Keratinocyte (primary cell): ENCODE measurements at regions not wholly inside any gene's neighbourhood (a gene's known extent, or its start where the extent isn't known, plus 50 kb on each side); places are given as distances from the start of the nearest gene placed in this dataset.

Experiments
- DNase-seq: peaks from one replicate; pipeline ENCODE4 v3.0.0-alpha.2; 2011; ENCODE audit warnings: low read depth, missing footprints, low spot score
- FAIRE-seq: peaks from 2 replicates; lab custom pipeline; 2011; peaks lifted over from hg19 to GRCh38; lab: Jason Lieb, UNC
- H2AFZ ChIP-seq: 2 replicates; pipeline ENCODE4 v1.6.0; 2012; ENCODE audit warnings: low read length, control low read depth, inconsistent platforms; ENCODE audit not compliant: control insufficient read depth
- H3K27ac ChIP-seq: 2 replicates; pipeline ENCODE4 v1.5.1; 2011; ENCODE audit warnings: low read length; ENCODE audit not compliant: control insufficient read depth, insufficient read depth
- H3K27me3 ChIP-seq: 3 replicates; pipeline ENCODE4 v1.6.0; 2011; ENCODE audit warnings: low read length; ENCODE audit not compliant: control insufficient read depth, insufficient read depth; ENCODE audit errors: extremely low read depth
- H3K36me3 ChIP-seq, 2 experiments: 2 replicates in 1 of 2; 3 replicates in 1 of 2; pipeline ENCODE4 v1.5.1; 2011; ENCODE audit warnings: low read length in 2 of 2, mild to moderate bottlenecking in 1 of 2; ENCODE audit not compliant: control insufficient read depth in 2 of 2, insufficient read depth in 2 of 2; ENCODE audit errors: extremely low read depth in 1 of 2
- H3K4me1 ChIP-seq: 3 replicates; pipeline ENCODE4 v1.5.1; 2011; ENCODE audit warnings: low read length; ENCODE audit not compliant: control insufficient read depth, insufficient read depth; ENCODE audit errors: extremely low read depth
- H3K4me2 ChIP-seq: 3 replicates; pipeline ENCODE4 v1.6.0; 2011; ENCODE audit warnings: low read depth, low read length; ENCODE audit not compliant: control insufficient read depth, insufficient read depth; ENCODE audit errors: extremely low read depth
- H3K4me3 ChIP-seq, 3 experiments: fragments of 200-600 bp in 1 of 3; sonication (generic) in 1 of 3; 2 replicates in 2 of 3; 3 replicates in 1 of 3; pipeline ENCODE4 v1.5.1; 2011 to 2016; ENCODE audit warnings: low read length in 3 of 3, mild to moderate bottlenecking in 3 of 3, control low read depth in 2 of 3, inconsistent platforms in 1 of 3, low read depth in 1 of 3, mixed read lengths in 1 of 3, mixed run types in 1 of 3, moderate library complexity in 1 of 3; ENCODE audit not compliant: control insufficient read depth in 2 of 3, insufficient read depth in 2 of 3; ENCODE audit errors: extremely low read depth in 1 of 3
- H3K79me2 ChIP-seq: 2 replicates; pipeline ENCODE4 v1.6.0; 2012; ENCODE audit warnings: low read length; ENCODE audit not compliant: control insufficient read depth, insufficient read depth
- H3K9ac ChIP-seq: 3 replicates; pipeline ENCODE4 v1.6.0; 2011; ENCODE audit warnings: low read length; ENCODE audit not compliant: control insufficient read depth, insufficient read depth; ENCODE audit errors: extremely low read depth
- H3K9me1 ChIP-seq: 3 replicates; pipeline ENCODE4 v1.6.0; 2011; ENCODE audit warnings: low read length; ENCODE audit not compliant: control insufficient read depth, insufficient read depth; ENCODE audit errors: extremely low read depth
- H3K9me3 ChIP-seq: 2 replicates; pipeline ENCODE4 v1.5.1; 2012; ENCODE audit warnings: low read depth, low read length; ENCODE audit not compliant: control insufficient read depth
- H4K20me1 ChIP-seq: 3 replicates; pipeline ENCODE4 v1.6.0; 2011; ENCODE audit warnings: low read length; ENCODE audit not compliant: control insufficient read depth, insufficient read depth; ENCODE audit errors: extremely low read depth
- CTCF ChIP-seq, 3 experiments: IDR thresholded peaks in 1 of 3; conservative IDR thresholded peaks in 1 of 3; optimal IDR thresholded peaks in 1 of 3; 2 replicates in 2 of 3; 3 replicates in 1 of 3; pipeline versions ENCODE3 to v1.5.1; 2011; ENCODE audit warnings: low read length in 3 of 3, mild to moderate bottlenecking in 3 of 3, moderate library complexity in 2 of 3, control low read depth in 1 of 3, inconsistent platforms in 1 of 3; ENCODE audit not compliant: insufficient read depth in 2 of 3; ENCODE audit errors: extremely low read depth in 1 of 3
- EZH2 ChIP-seq: IDR thresholded peaks from one replicate; pipeline ENCODE4 v1.6.1; 2012; ENCODE audit warnings: inconsistent platforms, mild to moderate bottlenecking, low read length, moderate library complexity
- dilution Hi-C: fragments of 300-500 bp; cut with MboI; formaldehyde crosslinking; loops from one replicate; pipeline ENCODE4 v1.7.0; 2020; ENCODE audit warnings: low sequenced_read_pairs; ENCODE audit not compliant: extremely low pct_ligation_motif_present

- no peak for TF ChIP-seq CTCF (optimal IDR thresholded peaks at IDR 0.05 in 1 of 3, IDR thresholded peaks at IDR 0.05 in 1 of 3, conservative IDR thresholded peaks at IDR 0.05 in 1 of 3; ENCODE audit: extremely low read depth in 1 of 3, insufficient read depth in 2 of 3, low read length in 3 of 3)
- TF ChIP-seq EZH2 = no peak
- Histone ChIP-seq H3K9ac (no peak overlapping the region), H3K27ac (no peak overlapping the region), H3K27me3 (no peaks in the 10 kb centered on the region), H3K9me3 (no peaks in the 10 kb centered on the region), H3K4me3 (no peak overlapping the region), H3K9me1 (no peaks in the 10 kb centered on the region), H3K36me3 (no peaks in the 10 kb centered on the region), H2AFZ (no peak overlapping the region), H4K20me1 (no peaks in the 10 kb centered on the region), H3K4me1 (no peaks in the 10 kb centered on the region), H3K79me2 (no peaks in the 10 kb centered on the region), H3K4me2 (no peak overlapping the region)
- FAIRE-seq (no peak), DNase-seq (no peak)
- dilution Hi-C loops = no loop called here
These were observed 1089.9 kb upstream of the DDX18 start for GRCh38 chr2:116724550-116724949.

DNA sequence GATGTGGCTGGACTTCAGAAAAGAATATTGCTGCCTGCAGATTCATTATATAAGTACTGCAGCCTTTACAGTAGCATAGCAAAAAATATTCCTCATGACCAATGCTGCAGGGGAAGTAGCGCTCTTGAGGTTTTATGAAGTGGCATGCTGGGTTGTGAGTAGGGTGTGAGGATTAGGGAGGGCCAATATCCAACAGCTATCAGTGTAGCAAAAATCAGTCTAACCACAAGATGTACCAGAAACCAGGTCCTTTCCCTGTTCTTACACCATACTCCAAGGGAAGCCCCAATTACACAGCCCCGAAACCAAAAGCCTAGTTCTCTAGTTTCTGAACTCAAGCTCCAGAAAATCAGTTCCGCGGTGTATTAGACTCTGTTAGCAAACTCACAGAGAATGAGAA is 1082.2 kb upstream of the DDX18 start:
- no peak overlapping the region for H3K27ac ChIP-seq
- no peaks in the 10 kb centered on the region for H3K27me3 ChIP-seq
- no peaks in the 10 kb centered on the region for H3K9me3 ChIP-seq
- FAIRE-seq (no peak), DNase-seq (no peak)
- no peaks in the 10 kb centered on the region for H3K36me3 ChIP-seq
- H4K20me1 ChIP-seq = no peaks in the 10 kb centered on the region
- no peak overlapping the region for H3K4me2 ChIP-seq
- dilution Hi-C loops = no loop called here
- no peaks in the 10 kb centered on the region for H3K79me2 ChIP-seq
- TF ChIP-seq EZH2 (no peak), CTCF (optimal IDR thresholded peaks at IDR 0.05 in 1 of 3, IDR thresholded peaks at IDR 0.05 in 1 of 3, conservative IDR thresholded peaks at IDR 0.05 in 1 of 3; ENCODE audit: extremely low read depth in 1 of 3, insufficient read depth in 2 of 3, low read length in 3 of 3) (no peak)
- H2AFZ ChIP-seq = no peak overlapping the region
- no peaks in the 10 kb centered on the region for H3K9me1 ChIP-seq
- H3K4me3 ChIP-seq = no peak overlapping the region
- no peaks in the 10 kb centered on the region for H3K4me1 ChIP-seq
- no peak overlapping the region for H3K9ac ChIP-seq
